ENCODE measurements at regions not wholly inside any gene's neighbourhood (a gene's known extent, or its start where the extent isn't known, plus 50 kb on each side); places are given as distances from the start of the nearest gene placed in this dataset.
"Not testable (repeated sequence)": the region's sequence is repeated elsewhere in the genome, so short reads cannot be mapped to it uniquely, and the experiment has no call there.

DNA sequence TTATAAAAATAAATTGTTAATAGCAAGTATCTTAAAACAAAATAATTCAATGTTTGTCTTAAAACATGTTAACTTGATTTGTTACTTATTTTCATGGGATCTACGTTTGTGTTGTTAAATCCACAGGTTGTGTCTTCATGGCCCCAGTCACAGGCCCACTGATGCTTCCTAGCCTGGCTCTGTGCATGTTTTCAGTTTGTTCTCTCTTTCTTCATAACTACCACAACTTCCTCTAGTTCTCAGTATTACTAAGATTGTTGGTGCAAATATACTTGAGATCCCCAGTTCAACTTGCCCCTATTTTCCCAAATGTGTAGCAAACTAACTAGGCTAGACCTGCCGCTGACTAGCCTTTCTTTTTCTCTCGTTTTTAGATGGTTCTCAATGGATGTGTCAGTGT lies 250.5 kb downstream of the NRIP1 start (continued):
- no peak for TF ChIP-seq SAFB2 (IDR thresholded peaks at IDR 0.05; ENCODE audit: borderline replicate concordance, low read depth, low read length, severe bottlenecking)
- TF ChIP-seq, protein P1, sequence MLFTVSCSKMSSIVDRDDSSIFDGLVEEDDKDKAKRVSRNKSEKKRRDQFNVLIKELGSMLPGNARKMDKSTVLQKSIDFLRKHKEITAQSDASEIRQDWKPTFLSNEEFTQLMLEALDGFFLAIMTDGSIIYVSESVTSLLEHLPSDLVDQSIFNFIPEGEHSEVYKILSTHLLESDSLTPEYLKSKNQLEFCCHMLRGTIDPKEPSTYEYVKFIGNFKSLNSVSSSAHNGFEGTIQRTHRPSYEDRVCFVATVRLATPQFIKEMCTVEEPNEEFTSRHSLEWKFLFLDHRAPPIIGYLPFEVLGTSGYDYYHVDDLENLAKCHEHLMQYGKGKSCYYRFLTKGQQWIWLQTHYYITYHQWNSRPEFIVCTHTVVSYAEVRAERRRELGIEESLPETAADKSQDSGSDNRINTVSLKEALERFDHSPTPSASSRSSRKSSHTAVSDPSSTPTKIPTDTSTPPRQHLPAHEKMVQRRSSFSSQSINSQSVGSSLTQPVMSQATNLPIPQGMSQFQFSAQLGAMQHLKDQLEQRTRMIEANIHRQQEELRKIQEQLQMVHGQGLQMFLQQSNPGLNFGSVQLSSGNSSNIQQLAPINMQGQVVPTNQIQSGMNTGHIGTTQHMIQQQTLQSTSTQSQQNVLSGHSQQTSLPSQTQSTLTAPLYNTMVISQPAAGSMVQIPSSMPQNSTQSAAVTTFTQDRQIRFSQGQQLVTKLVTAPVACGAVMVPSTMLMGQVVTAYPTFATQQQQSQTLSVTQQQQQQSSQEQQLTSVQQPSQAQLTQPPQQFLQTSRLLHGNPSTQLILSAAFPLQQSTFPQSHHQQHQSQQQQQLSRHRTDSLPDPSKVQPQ (CRISPR knock-in tag; IDR thresholded peaks at IDR 0.05; ENCODE audit: borderline replicate concordance), result no peak
- no peak for TF ChIP-seq HDAC2 (IDR thresholded peaks at IDR 0.05)
- TF ChIP-seq ZNF143 (CRISPR knock-in tag; IDR thresholded peaks at IDR 0.05), result no peak

DNA sequence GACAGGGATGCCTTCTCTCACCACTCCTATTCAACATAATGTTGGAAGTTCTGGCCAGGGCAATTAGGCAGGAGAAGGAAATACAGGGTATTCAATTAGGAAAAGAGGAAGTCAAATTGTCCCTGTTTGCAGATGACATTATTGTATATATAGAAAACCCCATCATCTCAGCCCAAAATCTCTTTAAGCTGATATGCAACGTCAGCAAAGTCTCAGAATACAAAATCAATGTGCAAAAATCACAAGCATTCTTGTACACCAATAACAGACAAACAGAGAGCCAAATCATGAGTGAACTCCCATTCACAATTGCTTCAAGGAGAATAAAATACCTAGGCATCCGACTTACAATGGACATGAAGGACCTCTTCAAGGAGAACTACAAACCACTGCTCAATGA lies 258.1 kb upstream of the SAMSN1 start:
- H3K9me3 ChIP-seq (replicated peaks; ENCODE audit: control insufficient read depth, insufficient read depth, low read depth, low read length); H3K27me3 ChIP-seq (ENCODE audit: control insufficient read depth in 2 of 2, insufficient read depth in 2 of 2, low read length in 2 of 2); H3K4me3 ChIP-seq; in situ Hi-C loops (cut with MboI); CTCF ChIA-PET (ENCODE audit: low intra/inter-chr PET ratio); H3K4me2 ChIP-seq (ENCODE audit: insufficient read depth, low read length); H3K4me1 ChIP-seq (replicated peaks in 1 of 2; ENCODE audit: control insufficient read depth in 2 of 2, insufficient read depth in 2 of 2, low read length in 2 of 2); H3K9me1 ChIP-seq (ENCODE audit: control insufficient read depth, insufficient read depth, low read length); ATAC-seq; BruUV-seq (replicated peaks); intact Hi-C loops (cut with micrococcal nuclease); H3K36me3 ChIP-seq (ENCODE audit: control insufficient read depth, insufficient read depth, low read length); H3K27ac ChIP-seq (ENCODE audit: extremely low read depth, low read depth, low read length); DNase-seq (ENCODE audit: extremely low read depth in 1 of 4, low spot score in 3 of 4); H4K20me1 ChIP-seq (replicated peaks; ENCODE audit: control insufficient read depth, insufficient read depth, low read length); POLR2A ChIA-PET; H3K79me2 ChIP-seq (ENCODE audit: control insufficient read depth, insufficient read depth, low read length); FAIRE-seq; H3K9ac ChIP-seq (ENCODE audit: insufficient read depth in 1 of 2, low read depth in 2 of 2, low read length in 2 of 2); H2AFZ ChIP-seq (ENCODE audit: low read depth, low read length): not testable (repeated sequence)
- TF ChIP-seq MAFF (IDR thresholded peaks at IDR 0.05; ENCODE audit: low read length), result peak; percentile 26; the same call in 1 of the 2 replicates
- peak; percentile 52 for TF ChIP-seq MAFG (tag; conservative IDR thresholded peaks at IDR 0.05)
- peak; percentile 65 for TF ChIP-seq C11orf30 (IDR thresholded peaks at IDR 0.05; ENCODE audit: low read depth)
- TF ChIP-seq ZNF316 (IDR thresholded peaks at IDR 0.05), result peak; percentile 76
- peak; percentile 36; the same call in 1 of the 2 replicates for TF ChIP-seq MAFK (IDR thresholded peaks at IDR 0.05; ENCODE audit: low read length)
- 8% methylated on average over 2 of the region's 2 CpGs for WGBS (ENCODE audit: insufficient coverage, low coverage, missing lambda C conversion rate)

Measured in K562 (cell line).